ENCODE measurements at regions not wholly inside any gene's neighbourhood (a gene's known extent, or its start where the extent isn't known, plus 50 kb on each side); places are given as distances from the start of the nearest gene placed in this dataset.

DNA sequence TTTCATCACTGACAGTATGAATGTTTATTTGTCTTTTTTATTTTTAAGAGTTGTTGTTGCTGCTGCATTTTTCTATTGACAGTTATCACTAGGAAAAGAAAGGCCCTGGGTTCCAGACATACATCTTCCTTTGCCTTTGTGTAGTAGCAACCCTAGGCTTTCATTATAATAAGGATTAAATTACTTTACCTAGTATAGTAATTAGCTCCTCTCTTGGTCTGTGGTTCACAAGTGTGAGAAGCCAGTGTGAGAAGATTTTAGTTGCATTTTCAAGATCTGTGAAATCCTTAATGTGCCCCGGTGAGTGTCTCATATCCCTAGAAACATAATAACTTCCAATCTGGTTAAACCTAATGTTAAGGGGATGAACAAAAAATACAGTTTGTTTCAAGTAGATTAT, 799.3 kb upstream of the MAP3K7 start:
- TF ChIP-seq, protein P1, sequence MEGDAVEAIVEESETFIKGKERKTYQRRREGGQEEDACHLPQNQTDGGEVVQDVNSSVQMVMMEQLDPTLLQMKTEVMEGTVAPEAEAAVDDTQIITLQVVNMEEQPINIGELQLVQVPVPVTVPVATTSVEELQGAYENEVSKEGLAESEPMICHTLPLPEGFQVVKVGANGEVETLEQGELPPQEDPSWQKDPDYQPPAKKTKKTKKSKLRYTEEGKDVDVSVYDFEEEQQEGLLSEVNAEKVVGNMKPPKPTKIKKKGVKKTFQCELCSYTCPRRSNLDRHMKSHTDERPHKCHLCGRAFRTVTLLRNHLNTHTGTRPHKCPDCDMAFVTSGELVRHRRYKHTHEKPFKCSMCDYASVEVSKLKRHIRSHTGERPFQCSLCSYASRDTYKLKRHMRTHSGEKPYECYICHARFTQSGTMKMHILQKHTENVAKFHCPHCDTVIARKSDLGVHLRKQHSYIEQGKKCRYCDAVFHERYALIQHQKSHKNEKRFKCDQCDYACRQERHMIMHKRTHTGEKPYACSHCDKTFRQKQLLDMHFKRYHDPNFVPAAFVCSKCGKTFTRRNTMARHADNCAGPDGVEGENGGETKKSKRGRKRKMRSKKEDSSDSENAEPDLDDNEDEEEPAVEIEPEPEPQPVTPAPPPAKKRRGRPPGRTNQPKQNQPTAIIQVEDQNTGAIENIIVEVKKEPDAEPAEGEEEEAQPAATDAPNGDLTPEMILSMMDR (IDR thresholded peaks at IDR 0.05; ENCODE audit: extremely low read depth, missing control alignments) = no peak
- no peak for DNase-seq (ENCODE audit: low spot score)

DNA sequence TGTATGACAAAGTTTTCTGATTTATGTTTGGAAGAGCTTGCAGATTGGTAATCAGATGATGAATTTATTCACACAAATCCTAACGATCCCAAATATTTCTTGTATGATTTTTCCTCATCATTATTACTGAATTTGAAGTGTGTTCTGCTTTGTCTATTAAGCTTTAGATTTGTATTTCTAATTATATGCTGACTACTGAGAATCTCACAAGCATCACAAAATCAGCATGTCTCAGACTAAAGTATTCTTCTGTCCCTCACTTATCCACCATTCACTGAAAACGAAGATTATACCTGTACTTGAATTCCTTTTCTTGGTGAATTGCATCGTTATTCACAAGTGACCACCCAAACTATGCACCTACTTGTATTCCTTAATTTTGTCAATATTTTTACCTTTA, 796.3 kb upstream of the MAP3K7 start:
- TF ChIP-seq, protein P1 (IDR thresholded peaks at IDR 0.05; ENCODE audit: extremely low read depth, missing control alignments) = no peak

DNA sequence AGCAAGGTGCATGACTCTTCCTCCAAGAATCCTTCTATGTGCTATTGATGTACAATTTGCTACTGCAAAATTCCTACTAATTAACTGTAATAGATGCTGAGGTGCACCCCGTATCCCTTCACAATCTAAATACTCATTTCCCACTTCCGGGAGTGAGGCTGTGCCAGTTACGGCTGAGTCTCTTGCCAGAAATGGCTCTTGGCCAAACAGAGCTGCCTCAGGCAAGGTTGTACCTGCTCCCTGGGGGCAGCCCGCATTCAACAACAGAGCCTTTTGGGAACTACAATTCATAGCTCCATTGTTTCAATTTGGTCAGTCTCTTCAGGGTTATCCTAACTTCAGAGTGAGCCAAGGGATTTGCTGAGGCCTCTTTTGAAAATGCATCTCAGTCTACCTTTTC, 789.8 kb upstream of the MAP3K7 start:
- TF ChIP-seq, protein P1 (IDR thresholded peaks at IDR 0.05; ENCODE audit: extremely low read depth, missing control alignments) = no peak
- no peak for DNase-seq (ENCODE audit: low spot score)

More for the DNA sequence above, 796.3 kb upstream of the MAP3K7 start:
- no peak for DNase-seq (ENCODE audit: low spot score)

DNA sequence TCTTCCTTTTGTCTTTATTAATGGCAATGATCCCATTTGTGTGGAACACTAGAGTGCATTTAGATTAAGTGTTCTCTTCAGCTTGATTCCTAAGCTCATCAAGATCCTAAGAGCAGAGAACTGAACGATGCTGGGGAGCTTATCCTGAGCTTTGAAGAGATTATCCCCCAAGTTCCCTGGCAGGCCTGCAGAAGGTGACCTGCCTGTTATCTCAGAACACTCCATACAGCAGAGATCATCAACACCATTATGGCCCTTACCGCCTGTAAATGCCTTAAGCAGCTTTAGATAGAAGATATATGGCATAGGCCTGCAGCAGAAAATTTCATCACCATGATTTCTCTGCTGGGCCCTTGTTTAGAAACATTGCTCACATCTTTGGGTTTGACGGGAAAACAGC, 779.9 kb upstream of the MAP3K7 start:
- TF ChIP-seq, protein P1 (IDR thresholded peaks at IDR 0.05; ENCODE audit: extremely low read depth, missing control alignments) = no peak
- DNase-seq (ENCODE audit: low spot score) = no peak

DNA sequence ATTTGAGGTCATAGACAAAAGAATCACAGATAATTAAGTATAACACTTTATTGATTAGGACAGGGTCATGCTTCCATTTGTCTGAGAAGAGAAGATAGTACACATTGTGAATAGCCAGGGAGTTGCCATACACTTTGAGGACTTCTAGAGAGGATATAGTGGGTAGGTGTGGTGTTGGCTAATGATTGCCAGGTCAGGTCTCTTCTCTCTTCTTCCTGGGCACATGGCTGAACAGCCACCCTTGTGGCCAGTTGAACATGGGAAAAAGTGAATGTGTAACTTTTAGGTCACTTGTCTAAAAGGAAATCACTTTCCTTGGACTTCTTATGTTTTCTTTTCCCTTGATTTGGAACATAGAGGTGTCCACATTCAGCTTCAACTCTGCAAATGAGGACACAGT, 772.1 kb upstream of the MAP3K7 start:
- TF ChIP-seq, protein P1 (IDR thresholded peaks at IDR 0.05; ENCODE audit: extremely low read depth, missing control alignments) = no peak
- DNase-seq (ENCODE audit: low spot score) = no peak

DNA sequence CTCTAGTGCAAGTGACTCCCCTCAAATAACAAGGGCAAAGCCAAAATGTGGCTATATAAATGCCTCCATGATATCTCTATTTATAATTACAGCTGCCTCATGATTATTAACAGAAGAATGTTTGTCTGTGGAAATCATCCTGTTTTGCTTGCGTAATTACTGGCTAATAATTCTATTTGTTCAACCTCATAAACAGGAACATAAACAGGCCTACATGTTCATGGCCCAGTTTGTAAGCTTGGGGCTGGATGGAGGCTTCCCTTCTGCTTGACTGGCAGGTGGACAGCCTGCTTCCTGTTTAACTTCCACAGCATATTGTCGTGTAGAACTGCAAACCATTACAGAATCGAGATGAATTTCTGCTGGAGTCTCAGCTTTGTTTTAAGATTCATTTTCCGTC, 766.0 kb upstream of the MAP3K7 start:
- TF ChIP-seq, protein P1 (IDR thresholded peaks at IDR 0.05; ENCODE audit: extremely low read depth, missing control alignments) = no peak
- no peak for DNase-seq (ENCODE audit: low spot score)

DNA sequence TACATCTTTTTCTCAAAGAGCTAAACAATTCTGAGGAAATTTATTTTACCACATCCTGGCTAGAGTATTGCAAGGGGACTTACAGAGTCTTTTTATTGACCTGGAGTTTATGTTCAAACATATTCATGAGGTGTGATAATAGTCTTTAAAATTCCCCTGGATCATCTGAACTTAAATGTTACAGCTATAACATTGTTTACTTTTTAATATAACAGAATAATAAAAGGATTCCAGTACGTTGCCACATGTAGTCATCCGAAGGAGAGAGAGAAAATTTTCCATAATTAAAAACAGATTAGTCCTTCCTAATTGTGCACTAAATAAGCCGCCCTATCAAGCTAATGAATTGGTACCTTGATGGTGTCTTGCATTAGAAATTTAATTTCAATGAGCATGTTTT, 765.4 kb upstream of the MAP3K7 start:
- TF ChIP-seq, protein P1 (IDR thresholded peaks at IDR 0.05; ENCODE audit: extremely low read depth, missing control alignments) = no peak
- no peak for DNase-seq (ENCODE audit: low spot score)

Data from GM20000 (cell line).